GM12864 (cell line): ENCODE measurements at regions not wholly inside any gene's neighbourhood (a gene's known extent, or its start where the extent isn't known, plus 50 kb on each side); places are given as distances from the start of the nearest gene placed in this dataset.

ENCODE experiments used
- DNase-seq: peaks from one replicate; pipeline ENCODE4 v3.0.0-alpha.2; 2011; ENCODE audit warnings: low read depth
- H3K4me3 ChIP-seq: 2 replicates; pipeline ENCODE4 v1.5.1; 2011; ENCODE audit warnings: mild to moderate bottlenecking, low read depth, low read length, control low read depth
- TF ChIP-seq, protein P1 (sequence below): IDR thresholded peaks from 2 replicates; pipeline ENCODE4 v1.5.1; 2011; ENCODE audit warnings: low read depth, mild to moderate bottlenecking, moderate library complexity, low read length, control low read depth, inconsistent platforms; ENCODE audit errors: missing control alignments

DNA sequence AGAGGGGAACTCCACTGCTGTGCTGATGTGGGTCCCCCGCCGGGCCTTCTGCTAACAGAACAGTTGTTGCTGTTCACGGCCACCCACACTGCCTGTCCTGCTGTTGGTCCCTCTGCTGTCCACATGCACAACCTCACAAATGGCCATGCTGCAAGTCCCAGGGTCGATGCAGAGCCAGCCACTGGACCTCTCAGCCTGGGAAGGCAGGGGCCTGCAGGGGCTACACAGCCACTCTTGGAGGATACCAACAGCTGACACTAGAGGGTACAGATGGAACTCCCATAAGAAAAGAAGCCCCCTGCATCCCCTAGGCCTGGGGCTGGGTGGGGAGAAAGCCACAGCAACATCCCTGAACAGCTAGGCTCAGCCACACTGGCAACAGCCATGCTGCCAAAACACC lies 104.4 kb upstream of the IQSEC1 start:
- TF ChIP-seq, protein P1, sequence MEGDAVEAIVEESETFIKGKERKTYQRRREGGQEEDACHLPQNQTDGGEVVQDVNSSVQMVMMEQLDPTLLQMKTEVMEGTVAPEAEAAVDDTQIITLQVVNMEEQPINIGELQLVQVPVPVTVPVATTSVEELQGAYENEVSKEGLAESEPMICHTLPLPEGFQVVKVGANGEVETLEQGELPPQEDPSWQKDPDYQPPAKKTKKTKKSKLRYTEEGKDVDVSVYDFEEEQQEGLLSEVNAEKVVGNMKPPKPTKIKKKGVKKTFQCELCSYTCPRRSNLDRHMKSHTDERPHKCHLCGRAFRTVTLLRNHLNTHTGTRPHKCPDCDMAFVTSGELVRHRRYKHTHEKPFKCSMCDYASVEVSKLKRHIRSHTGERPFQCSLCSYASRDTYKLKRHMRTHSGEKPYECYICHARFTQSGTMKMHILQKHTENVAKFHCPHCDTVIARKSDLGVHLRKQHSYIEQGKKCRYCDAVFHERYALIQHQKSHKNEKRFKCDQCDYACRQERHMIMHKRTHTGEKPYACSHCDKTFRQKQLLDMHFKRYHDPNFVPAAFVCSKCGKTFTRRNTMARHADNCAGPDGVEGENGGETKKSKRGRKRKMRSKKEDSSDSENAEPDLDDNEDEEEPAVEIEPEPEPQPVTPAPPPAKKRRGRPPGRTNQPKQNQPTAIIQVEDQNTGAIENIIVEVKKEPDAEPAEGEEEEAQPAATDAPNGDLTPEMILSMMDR, result no peak
- no peak overlapping the region for H3K4me3 ChIP-seq
- no peak for DNase-seq

DNA sequence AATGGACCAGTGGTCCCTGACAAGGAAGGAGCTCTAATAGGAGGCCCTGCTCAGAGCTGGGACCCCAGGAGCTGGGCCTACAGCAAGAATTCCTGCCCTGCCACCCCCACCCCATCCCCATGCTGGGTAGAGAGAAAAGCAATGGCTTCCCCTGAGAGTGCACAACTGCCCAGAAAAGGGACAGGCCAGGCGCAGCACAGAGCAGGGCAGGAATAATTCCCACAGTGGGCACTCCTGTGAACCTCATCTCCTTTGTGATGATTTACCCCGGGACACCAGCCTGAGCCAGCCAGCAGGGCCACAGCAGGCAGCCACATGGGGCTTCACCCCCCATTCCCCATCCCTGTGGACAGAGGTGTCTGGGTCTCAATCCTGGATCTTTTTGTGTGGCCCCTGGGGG lies 104.0 kb upstream of the IQSEC1 start:
- TF ChIP-seq, protein P1, result no peak
- DNase-seq, result no peak

DNA sequence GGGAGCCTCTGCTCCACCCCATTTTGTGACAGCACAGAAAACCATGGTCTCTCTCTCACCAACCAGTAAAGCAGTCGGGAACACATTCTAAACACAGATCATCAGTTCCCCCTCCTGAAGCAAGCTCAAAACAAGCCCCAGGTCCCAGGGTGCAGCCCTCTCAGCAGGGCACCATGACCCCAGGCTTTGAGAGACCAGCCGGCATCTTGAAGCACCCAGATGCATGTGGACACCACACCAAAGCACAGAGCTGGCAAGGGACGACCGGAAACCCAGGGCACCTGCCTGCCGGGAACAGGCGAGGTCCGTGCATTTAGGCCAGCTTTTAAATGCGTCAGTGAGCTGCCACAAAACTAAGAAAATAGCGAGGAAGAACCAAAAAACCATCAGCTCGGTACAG lies 103.2 kb upstream of the IQSEC1 start:
- no peak for DNase-seq
- TF ChIP-seq, protein P1, result no peak

More for the DNA sequence above, 104.0 kb upstream of the IQSEC1 start:
- H3K4me3 ChIP-seq, result no peak overlapping the region

DNA sequence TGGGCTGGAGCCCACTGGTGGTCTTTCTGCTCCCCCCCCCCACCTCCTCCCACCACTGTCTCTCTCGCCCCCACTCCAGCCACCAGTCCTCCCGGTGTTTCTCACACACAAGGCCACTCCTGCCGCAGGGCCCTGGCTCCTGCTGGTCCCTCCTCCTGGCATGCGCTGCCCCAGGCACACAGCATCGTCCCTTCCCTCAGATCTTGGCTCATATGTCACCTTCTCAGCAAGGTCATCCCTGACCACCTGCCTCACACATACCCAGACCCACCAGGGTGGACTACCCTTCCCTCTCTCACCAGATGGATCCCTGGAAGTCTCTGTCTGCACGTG lies 101.5 kb upstream of the IQSEC1 start:
- DNase-seq, result no peak
- TF ChIP-seq, protein P1, result no peak
- H3K4me3 ChIP-seq, result no peak overlapping the region

More for the DNA sequence above, 103.2 kb upstream of the IQSEC1 start:
- no peak overlapping the region for H3K4me3 ChIP-seq

DNA sequence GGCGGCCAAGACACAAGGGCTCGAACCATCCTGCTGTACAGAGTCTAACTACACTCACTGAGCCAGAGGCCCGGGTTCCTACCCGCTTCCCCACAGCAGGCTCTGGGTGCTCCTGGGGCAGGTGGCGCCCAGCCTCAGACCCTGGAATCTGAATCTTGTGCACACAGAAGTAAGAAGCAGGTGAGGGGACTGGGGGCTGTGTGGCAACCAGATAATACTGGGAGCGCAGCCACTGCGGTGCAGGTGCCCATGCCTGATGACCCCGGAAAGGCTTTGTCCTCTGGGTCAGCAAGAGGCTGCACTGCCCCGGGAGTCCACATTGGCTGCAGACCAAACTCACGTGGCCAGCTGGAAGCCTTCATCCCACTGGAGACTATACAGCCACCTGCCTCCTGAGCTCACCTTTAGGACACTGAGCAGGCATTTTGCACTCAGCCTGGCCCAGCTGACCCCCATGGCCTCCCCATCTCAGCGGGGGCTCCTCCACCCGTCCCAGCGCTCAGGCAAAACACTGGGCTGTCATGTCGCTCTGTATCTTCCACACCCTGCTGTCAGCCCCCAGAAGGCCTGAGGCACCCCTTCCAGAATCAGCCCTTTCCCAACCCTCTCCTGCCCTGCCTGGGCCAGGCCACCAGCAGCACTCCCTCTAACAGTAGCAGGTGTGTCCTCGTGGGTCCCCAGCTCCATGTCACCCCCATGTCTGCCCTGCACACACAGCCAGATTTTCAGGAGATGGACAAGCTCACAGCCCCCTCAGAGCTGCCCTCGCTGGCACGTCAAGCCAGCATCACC lies 101.0 kb upstream of the IQSEC1 start:
- no peak overlapping the region for H3K4me3 ChIP-seq
- TF ChIP-seq, protein P1, result no peak
- DNase-seq, result no peak

DNA sequence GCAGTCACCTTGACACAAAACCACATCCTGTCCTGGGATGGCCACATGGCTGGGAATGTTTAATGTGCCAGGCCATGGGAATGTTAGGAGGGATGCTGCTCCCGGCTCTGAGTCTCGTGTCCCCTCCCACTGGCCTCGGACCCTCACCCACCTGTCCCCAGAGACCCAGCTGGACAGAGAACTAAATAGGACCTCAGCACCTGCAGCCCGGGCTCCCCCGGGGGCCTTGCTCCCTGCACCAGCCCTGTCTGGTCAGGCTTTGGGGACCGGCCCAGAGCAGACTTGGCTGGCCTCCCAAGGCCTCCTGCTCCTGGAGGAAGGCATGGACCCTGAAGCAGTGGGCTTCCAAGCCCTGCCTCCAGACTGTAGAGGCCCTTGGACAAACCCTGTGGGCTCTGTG lies 100.0 kb upstream of the IQSEC1 start:
- no peak overlapping the region for H3K4me3 ChIP-seq
- TF ChIP-seq, protein P1, result no peak
- no peak for DNase-seq

DNA sequence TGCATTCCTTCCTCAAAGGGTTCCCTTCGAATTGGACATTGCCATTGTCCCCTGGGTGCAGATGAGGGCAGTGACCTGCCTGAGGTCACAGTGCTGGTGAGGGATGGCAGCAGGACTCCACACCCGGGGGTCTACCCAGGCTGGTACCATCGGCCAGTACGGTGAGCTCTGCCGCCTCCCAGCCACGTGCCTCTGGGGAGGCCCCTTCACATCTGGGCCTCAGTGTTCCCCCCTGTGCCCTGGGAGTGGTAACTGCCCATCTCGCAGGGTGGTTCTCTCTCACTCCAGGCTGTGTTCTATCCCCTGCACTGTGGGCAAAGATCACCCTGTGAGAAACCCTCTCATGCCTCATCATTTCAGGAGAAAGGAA lies 99.4 kb upstream of the IQSEC1 start:
- no peak for DNase-seq
- TF ChIP-seq, protein P1, result no peak
- H3K4me3 ChIP-seq, result no peak overlapping the region
